ENCODE measurements at regions not wholly inside any gene's neighbourhood (a gene's known extent, or its start where the extent isn't known, plus 50 kb on each side); places are given as distances from the start of the nearest gene placed in this dataset.

GRCh38 chr17:33778505-33779233 is 476.4 kb upstream of the CCL2 start:
- Histone ChIP-seq H3K4me3 (no peak overlapping the region), H3K4me1 (peaks cover 3% of the 10 kb centered on the region), H3K27me3 (no peaks in the 10 kb centered on the region), H3K36me3 (ENCODE audit: low read depth, missing control alignments) (no peaks in the 10 kb centered on the region), H3K27ac (no peak overlapping the region), H3K9me3 (no peaks in the 10 kb centered on the region)
- DNase-seq = no peak
- no peak for TF ChIP-seq POLR2A (IDR thresholded peaks at IDR 0.05)
- TF ChIP-seq, protein P1, sequence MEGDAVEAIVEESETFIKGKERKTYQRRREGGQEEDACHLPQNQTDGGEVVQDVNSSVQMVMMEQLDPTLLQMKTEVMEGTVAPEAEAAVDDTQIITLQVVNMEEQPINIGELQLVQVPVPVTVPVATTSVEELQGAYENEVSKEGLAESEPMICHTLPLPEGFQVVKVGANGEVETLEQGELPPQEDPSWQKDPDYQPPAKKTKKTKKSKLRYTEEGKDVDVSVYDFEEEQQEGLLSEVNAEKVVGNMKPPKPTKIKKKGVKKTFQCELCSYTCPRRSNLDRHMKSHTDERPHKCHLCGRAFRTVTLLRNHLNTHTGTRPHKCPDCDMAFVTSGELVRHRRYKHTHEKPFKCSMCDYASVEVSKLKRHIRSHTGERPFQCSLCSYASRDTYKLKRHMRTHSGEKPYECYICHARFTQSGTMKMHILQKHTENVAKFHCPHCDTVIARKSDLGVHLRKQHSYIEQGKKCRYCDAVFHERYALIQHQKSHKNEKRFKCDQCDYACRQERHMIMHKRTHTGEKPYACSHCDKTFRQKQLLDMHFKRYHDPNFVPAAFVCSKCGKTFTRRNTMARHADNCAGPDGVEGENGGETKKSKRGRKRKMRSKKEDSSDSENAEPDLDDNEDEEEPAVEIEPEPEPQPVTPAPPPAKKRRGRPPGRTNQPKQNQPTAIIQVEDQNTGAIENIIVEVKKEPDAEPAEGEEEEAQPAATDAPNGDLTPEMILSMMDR (IDR thresholded peaks at IDR 0.05) = no peak
- intact Hi-C loops (cut with DNase I; ENCODE audit: low total_unique reads) = no loop called here
- 71 to 74% methylated on average over 7 of the region's 7 CpGs for WGBS, 2 donors

DNA sequence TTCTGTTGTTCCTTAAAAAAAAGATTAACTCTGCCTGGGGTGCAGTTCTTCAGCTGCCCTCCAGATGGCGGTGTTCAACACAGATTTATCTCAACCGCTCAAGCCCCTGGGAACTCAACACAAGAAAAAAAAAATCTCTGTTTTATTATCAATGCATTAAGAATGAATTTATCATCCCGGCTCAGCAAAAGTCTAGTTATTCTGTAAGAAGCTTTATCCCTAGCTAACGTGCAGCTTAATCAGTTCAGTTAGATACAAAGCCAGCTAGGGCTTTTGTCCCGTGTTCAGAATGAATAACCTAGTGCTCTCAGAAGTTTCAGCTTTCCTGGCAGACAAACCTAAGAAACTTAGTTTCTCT is 475.9 kb upstream of the CCL2 start:
- no peak for TF ChIP-seq POLR2A (IDR thresholded peaks at IDR 0.05)
- TF ChIP-seq, protein P1 (IDR thresholded peaks at IDR 0.05) = peak; percentile 92 to 100 (median 98)
- H3K36me3 ChIP-seq (ENCODE audit: low read depth, missing control alignments) = no peaks in the 10 kb centered on the region
- intact Hi-C loops (cut with DNase I; ENCODE audit: low total_unique reads) = no loop called here
- no peaks in the 10 kb centered on the region for H3K27me3 ChIP-seq
- WGBS, 2 donors = 2 to 5% methylated on average over 5 of the region's 5 CpGs
- no peaks in the 10 kb centered on the region for H3K9me3 ChIP-seq
- H3K4me3 ChIP-seq = no peak overlapping the region
- H3K4me1 ChIP-seq = peaks cover 3% of the 10 kb centered on the region
- no peak overlapping the region for H3K27ac ChIP-seq
- peak; percentile 68 for DNase-seq

GRCh38 chr17:33785281-33785680 is 469.8 kb upstream of the CCL2 start:
- H3K4me3 ChIP-seq = no peak overlapping the region
- no peaks in the 10 kb centered on the region for H3K27me3 ChIP-seq
- intact Hi-C loops (cut with DNase I; ENCODE audit: low total_unique reads) = no loop called here
- H3K4me1 ChIP-seq = no peaks in the 10 kb centered on the region
- no peaks in the 10 kb centered on the region for H3K9me3 ChIP-seq
- no peak for TF ChIP-seq POLR2A (IDR thresholded peaks at IDR 0.05)
- TF ChIP-seq, protein P1 (IDR thresholded peaks at IDR 0.05) = no peak
- no peaks in the 10 kb centered on the region for H3K36me3 ChIP-seq (ENCODE audit: low read depth, missing control alignments)
- DNase-seq = no peak
- H3K27ac ChIP-seq = no peak overlapping the region

- Histone ChIP-seq H3K27ac (no peak overlapping the region), H3K4me1 (no peaks in the 10 kb centered on the region), H3K36me3 (ENCODE audit: low read depth, missing control alignments) (no peaks in the 10 kb centered on the region), H3K27me3 (no peaks in the 10 kb centered on the region), H3K9me3 (no peaks in the 10 kb centered on the region), H3K4me3 (no peak overlapping the region)
- intact Hi-C loops (cut with DNase I; ENCODE audit: low total_unique reads) = no loop called here
- TF ChIP-seq, protein P1 (IDR thresholded peaks at IDR 0.05) = no peak
- no peak for TF ChIP-seq POLR2A (IDR thresholded peaks at IDR 0.05)
- WGBS, 2 donors = 70 to 86% methylated on average over 1 of the region's 1 CpG
- peak; percentile 18 for DNase-seq
Observed at GRCh38 chr17:33786478-33786877, 468.6 kb upstream of the CCL2 start.

- intact Hi-C loops (cut with DNase I; ENCODE audit: low total_unique reads) = no loop called here
- H3K27ac ChIP-seq = no peak overlapping the region
Observed at GRCh38 chr17:33789658-33790057, 465.4 kb upstream of the CCL2 start.

More at GRCh38 chr17:33789658-33790057, 465.4 kb upstream of the CCL2 start:
- TF ChIP-seq, protein P1 (IDR thresholded peaks at IDR 0.05) = no peak
- no peak for TF ChIP-seq POLR2A (IDR thresholded peaks at IDR 0.05)
- H3K4me1 ChIP-seq = no peaks in the 10 kb centered on the region
- H3K36me3 ChIP-seq (ENCODE audit: low read depth, missing control alignments) = no peaks in the 10 kb centered on the region
- WGBS, 2 donors = 69 to 75% methylated on average over 2 of the region's 2 CpGs
- H3K4me3 ChIP-seq = no peak overlapping the region
- H3K27me3 ChIP-seq = no peaks in the 10 kb centered on the region
- DNase-seq = no peak
- H3K9me3 ChIP-seq = no peaks in the 10 kb centered on the region

Measured in testis (tissue), 2 donors.